Nephron progenitor cell (in vitro differentiated cells): ENCODE measurements at regions not wholly inside any gene's neighbourhood (a gene's known extent, or its start where the extent isn't known, plus 50 kb on each side); places are given as distances from the start of the nearest gene placed in this dataset.
"Not testable (repeated sequence)": the region's sequence is repeated elsewhere in the genome, so short reads cannot be mapped to it uniquely, and the experiment has no call there.

Experiments
- DNase-seq: peaks from one replicate; pipeline ENCODE4 v3.0.0; 2021
- H3K27ac Mint-ChIP-seq: 2 replicates; pipeline ENCODE4 v1.8.0; 2021; ENCODE audit warnings: mild to moderate bottlenecking, moderate library complexity, mixed read lengths
- H3K27me3 Mint-ChIP-seq: 2 replicates; pipeline ENCODE4 v1.8.0; 2021; ENCODE audit warnings: mild to moderate bottlenecking, low read depth, mixed read lengths; ENCODE audit not compliant: poor library complexity
- H3K36me3 Mint-ChIP-seq: 2 replicates; pipeline ENCODE4 v1.8.0; 2021; ENCODE audit warnings: low read depth, mixed read lengths
- H3K4me1 Mint-ChIP-seq: 2 replicates; pipeline ENCODE4 v1.8.0; 2021; ENCODE audit warnings: mixed read lengths
- H3K4me3 Mint-ChIP-seq: 2 replicates; pipeline ENCODE4 v1.8.0; 2021; ENCODE audit warnings: mild to moderate bottlenecking, moderate library complexity, mixed read lengths
- H3K9me3 Mint-ChIP-seq: 2 replicates; pipeline ENCODE4 v1.8.0; 2021; ENCODE audit warnings: mild to moderate bottlenecking, moderate library complexity, mixed read lengths
- TF ChIP-seq, protein P1 (sequence below): fragments of 200-600 bp; sonication (generic); IDR thresholded peaks from 2 replicates; pipeline ENCODE4 v1.5.0; 2021; ENCODE audit warnings: antibody characterized with exemption

DNA sequence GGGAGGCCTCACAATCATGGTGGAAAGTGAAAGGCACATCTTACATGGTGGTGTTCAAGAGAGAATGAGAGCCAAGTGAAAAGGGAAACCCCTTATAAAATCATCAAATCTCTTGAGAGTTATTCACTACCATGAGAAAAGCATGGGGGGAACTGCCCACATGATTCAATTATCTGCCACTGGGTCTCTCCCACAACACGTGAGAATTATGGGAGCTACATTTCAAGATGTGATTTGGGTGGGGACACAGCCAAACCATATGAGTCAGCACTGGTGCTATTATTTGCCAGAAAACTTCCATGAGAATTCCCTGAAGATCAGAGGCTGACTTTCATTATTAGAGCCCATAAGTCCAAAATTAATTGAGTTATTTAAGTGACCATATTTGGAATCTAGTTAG is 1001.2 kb upstream of the POT1 start:
- TF ChIP-seq, protein P1, sequence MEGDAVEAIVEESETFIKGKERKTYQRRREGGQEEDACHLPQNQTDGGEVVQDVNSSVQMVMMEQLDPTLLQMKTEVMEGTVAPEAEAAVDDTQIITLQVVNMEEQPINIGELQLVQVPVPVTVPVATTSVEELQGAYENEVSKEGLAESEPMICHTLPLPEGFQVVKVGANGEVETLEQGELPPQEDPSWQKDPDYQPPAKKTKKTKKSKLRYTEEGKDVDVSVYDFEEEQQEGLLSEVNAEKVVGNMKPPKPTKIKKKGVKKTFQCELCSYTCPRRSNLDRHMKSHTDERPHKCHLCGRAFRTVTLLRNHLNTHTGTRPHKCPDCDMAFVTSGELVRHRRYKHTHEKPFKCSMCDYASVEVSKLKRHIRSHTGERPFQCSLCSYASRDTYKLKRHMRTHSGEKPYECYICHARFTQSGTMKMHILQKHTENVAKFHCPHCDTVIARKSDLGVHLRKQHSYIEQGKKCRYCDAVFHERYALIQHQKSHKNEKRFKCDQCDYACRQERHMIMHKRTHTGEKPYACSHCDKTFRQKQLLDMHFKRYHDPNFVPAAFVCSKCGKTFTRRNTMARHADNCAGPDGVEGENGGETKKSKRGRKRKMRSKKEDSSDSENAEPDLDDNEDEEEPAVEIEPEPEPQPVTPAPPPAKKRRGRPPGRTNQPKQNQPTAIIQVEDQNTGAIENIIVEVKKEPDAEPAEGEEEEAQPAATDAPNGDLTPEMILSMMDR, result no peak
- no peak overlapping the region for H3K4me3 Mint-ChIP-seq
- no peaks in the 10 kb centered on the region for H3K27me3 Mint-ChIP-seq
- H3K27ac Mint-ChIP-seq, result no peak overlapping the region
- peaks cover 20% of the 10 kb centered on the region for H3K4me1 Mint-ChIP-seq
- H3K36me3 Mint-ChIP-seq, result no peaks in the 10 kb centered on the region
- no peak for DNase-seq
- H3K9me3 Mint-ChIP-seq, result no peaks in the 10 kb centered on the region

DNA sequence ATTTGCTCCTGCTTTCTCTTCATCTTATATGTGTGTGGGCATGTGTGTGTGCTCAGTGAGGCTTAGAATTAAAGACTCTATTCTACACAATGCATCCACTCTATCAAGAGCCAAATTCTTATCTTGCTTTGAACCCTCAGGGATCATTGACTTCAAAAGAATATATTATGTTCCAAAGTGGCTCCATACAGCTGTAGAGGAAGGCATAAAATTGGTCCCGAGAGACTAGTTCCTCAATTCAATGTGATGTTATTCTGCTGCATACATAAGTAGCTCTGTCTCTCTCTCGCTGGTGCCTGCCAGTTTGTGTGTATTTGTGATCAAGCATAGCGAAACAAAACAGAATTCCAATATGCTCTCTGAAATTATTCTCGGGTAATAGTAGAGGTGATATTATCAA is 997.9 kb upstream of the POT1 start:
- no peak overlapping the region for H3K27ac Mint-ChIP-seq
- no peaks in the 10 kb centered on the region for H3K27me3 Mint-ChIP-seq
- peak overlapping the region; percentile 0 for H3K4me3 Mint-ChIP-seq
- no peaks in the 10 kb centered on the region for H3K9me3 Mint-ChIP-seq
- H3K4me1 Mint-ChIP-seq, result peaks cover 36% of the 10 kb centered on the region
- no peak for DNase-seq
- no peaks in the 10 kb centered on the region for H3K36me3 Mint-ChIP-seq
- TF ChIP-seq, protein P1, result no peak

DNA sequence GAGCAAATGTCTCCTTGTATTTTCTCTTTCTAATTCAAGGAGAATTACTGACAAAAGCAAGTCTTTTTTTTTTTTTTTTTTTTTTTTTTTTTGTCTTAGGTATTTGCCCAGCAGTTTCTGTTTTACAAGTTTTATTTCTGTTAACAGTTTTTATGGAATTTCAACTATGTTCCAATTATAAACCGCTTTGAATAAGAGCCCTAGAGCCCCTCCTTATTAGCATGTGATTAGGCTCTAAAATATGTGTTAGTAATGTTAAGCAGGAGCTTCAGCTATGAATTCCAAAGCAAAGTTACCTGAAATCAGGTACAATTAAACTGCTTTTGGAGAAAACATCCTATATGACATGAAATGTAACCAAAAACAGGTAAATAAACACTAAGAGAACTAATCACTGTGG is 997.0 kb upstream of the POT1 start:
- H3K4me3 Mint-ChIP-seq, result no peak overlapping the region
- DNase-seq, result no peak
- H3K27me3 Mint-ChIP-seq, result no peaks in the 10 kb centered on the region
- no peaks in the 10 kb centered on the region for H3K9me3 Mint-ChIP-seq
- TF ChIP-seq, protein P1, result no peak
- no peaks in the 10 kb centered on the region for H3K36me3 Mint-ChIP-seq
- no peak overlapping the region for H3K27ac Mint-ChIP-seq
- peaks cover 36% of the 10 kb centered on the region for H3K4me1 Mint-ChIP-seq

DNA sequence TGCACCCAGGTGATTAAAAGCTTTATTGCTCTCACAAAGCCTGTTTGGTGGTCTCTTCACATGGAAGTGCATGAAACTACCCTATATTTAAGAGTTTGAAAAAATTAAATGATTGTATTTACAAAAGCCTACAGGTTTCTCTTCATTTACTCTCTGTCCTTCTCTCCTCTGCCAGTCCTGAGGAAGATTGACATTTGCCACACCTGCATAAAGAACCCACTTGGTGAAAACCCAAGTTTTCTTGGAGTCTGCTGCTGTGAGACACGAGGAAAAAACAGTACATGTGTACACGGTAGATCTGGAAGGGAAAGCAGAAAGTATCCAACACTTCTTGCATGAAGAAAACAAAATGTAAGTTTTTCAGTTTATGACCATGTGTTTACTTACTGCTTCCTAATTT is 994.4 kb upstream of the POT1 start:
- TF ChIP-seq, protein P1, result no peak
- no peak for DNase-seq
- Mint-ChIP-seq H3K36me3 (no peaks in the 10 kb centered on the region), H3K27me3 (peaks cover 2% of the 10 kb centered on the region), H3K4me3 (no peak overlapping the region), H3K9me3 (no peaks in the 10 kb centered on the region), H3K27ac (no peak overlapping the region), H3K4me1 (peaks cover 36% of the 10 kb centered on the region)

DNA sequence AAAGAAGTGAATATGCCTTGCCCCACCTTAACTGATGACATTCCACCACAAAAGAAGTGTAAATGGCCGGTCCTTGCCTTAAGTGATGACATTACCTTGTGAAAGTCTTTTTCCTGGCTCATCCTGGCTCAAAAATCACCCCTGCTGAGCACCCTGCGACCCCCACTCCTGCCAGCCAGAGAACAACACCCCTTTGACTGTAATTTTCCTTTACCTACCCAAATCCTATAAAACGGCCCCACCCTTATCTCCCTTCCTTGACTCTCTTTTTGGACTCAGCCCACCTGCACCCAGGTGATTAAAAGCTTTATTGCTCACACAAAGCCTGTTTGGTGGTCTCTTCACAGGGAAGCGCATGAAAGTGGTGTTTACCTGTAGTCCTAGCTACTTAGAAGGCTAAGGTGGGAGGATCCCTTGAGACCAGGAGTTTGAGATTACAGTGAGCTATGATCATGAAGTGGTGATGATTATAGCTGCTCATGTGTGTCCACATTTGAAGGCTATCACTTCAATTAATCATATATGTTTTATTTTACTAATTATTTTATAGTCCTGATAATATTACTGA is 985.8 kb upstream of the POT1 start:
- not testable (repeated sequence) for H3K36me3 Mint-ChIP-seq, H3K27me3 Mint-ChIP-seq, H3K4me1 Mint-ChIP-seq, H3K4me3 Mint-ChIP-seq, H3K27ac Mint-ChIP-seq, DNase-seq
- peaks cover 19% of the 10 kb centered on the region for H3K9me3 Mint-ChIP-seq

DNA sequence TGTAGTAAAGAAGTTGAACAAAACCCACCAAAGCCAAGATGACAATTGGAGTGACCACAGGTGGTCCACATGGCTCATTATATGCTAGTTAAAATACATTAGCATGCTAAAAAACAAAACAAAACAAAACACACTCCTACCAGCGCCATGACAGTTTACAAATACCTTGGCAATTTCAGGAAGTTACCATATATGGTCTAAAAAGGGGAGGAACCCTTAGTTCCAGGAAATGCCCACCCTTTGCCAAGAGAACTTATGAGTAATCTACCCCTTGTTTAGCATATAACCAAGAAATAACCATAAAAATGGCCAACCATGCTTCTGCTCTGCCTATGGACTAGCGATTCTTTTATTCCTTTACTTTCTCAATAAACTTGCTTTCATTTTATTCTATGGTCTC is 979.1 kb upstream of the POT1 start:
- Mint-ChIP-seq H3K27ac (no peak overlapping the region), H3K36me3 (no peaks in the 10 kb centered on the region), H3K4me1 (no peaks in the 10 kb centered on the region), H3K4me3 (no peak overlapping the region), H3K9me3 (peaks cover 11% of the 10 kb centered on the region), H3K27me3 (no peaks in the 10 kb centered on the region)
- no peak for DNase-seq
- TF ChIP-seq, protein P1, result no peak
